ENCODE measurements at regions not wholly inside any gene's neighbourhood (a gene's known extent, or its start where the extent isn't known, plus 50 kb on each side); places are given as distances from the start of the nearest gene placed in this dataset.

- no peak for TF ChIP-seq CTCF (IDR thresholded peaks at IDR 0.05)
- TF ChIP-seq RFX5 (IDR thresholded peaks at IDR 0.05), result no peak
- TF ChIP-seq, protein P1, sequence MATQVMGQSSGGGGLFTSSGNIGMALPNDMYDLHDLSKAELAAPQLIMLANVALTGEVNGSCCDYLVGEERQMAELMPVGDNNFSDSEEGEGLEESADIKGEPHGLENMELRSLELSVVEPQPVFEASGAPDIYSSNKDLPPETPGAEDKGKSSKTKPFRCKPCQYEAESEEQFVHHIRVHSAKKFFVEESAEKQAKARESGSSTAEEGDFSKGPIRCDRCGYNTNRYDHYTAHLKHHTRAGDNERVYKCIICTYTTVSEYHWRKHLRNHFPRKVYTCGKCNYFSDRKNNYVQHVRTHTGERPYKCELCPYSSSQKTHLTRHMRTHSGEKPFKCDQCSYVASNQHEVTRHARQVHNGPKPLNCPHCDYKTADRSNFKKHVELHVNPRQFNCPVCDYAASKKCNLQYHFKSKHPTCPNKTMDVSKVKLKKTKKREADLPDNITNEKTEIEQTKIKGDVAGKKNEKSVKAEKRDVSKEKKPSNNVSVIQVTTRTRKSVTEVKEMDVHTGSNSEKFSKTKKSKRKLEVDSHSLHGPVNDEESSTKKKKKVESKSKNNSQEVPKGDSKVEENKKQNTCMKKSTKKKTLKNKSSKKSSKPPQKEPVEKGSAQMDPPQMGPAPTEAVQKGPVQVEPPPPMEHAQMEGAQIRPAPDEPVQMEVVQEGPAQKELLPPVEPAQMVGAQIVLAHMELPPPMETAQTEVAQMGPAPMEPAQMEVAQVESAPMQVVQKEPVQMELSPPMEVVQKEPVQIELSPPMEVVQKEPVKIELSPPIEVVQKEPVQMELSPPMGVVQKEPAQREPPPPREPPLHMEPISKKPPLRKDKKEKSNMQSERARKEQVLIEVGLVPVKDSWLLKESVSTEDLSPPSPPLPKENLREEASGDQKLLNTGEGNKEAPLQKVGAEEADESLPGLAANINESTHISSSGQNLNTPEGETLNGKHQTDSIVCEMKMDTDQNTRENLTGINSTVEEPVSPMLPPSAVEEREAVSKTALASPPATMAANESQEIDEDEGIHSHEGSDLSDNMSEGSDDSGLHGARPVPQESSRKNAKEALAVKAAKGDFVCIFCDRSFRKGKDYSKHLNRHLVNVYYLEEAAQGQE (IDR thresholded peaks at IDR 0.05), result no peak
- TF ChIP-seq KDM1A (IDR thresholded peaks at IDR 0.05; ENCODE audit: low read depth), result no peak
- TF ChIP-seq POLR2A (IDR thresholded peaks at IDR 0.05; ENCODE audit: low read length), result no peak
- no peak for TF ChIP-seq MYC (IDR thresholded peaks at IDR 0.05; ENCODE audit: borderline replicate concordance, low read length)
- TF ChIP-seq CBX2 (IDR thresholded peaks at IDR 0.05; ENCODE audit: borderline replicate concordance, low read depth), result no peak
- no peak for TF ChIP-seq JUN (IDR thresholded peaks at IDR 0.05)
- no peak for TF ChIP-seq TP53 (CRISPR knock-in tag; IDR thresholded peaks at IDR 0.05)
- TF ChIP-seq USF2 (IDR thresholded peaks at IDR 0.05), result no peak
- no peak for TF ChIP-seq BHLHE40 (IDR thresholded peaks at IDR 0.05; ENCODE audit: low read depth, low read length)
- TF ChIP-seq MAX (IDR thresholded peaks at IDR 0.05), result no peak
Observed at GRCh38 chr10:130486906-130487305, 350.7 kb downstream of the GLRX3 start.

Data from A549 (cell line).